Right lobe of liver (tissue), 4 donors: ENCODE measurements at regions not wholly inside any gene's neighbourhood (a gene's known extent, or its start where the extent isn't known, plus 50 kb on each side); places are given as distances from the start of the nearest gene placed in this dataset.

Experiments
- CTCF ChIP-seq, 4 donors: fragments of 200-600 bp in 3 of 4; fragments of 450-650 bp in 1 of 4; IDR thresholded peaks; one replicate each; pipeline versions ENCODE4 v1.5.1 to v1.8.0; 2016 to 2022; ENCODE audit warnings: antibody characterized with exemption in 4 of 4, mild to moderate bottlenecking in 2 of 4
- POLR2A ChIP-seq: fragments of 450-650 bp; IDR thresholded peaks from one replicate; pipeline ENCODE4 v1.6.1; 2017; ENCODE audit warnings: antibody characterized with exemption, mild to moderate bottlenecking
- donor health status: DM: no; HTN: no; CAD: no.
- donor health status: DM: no; HTN: no; CAD: no.
- donor health status: DM: no; HTN: yes; CAD: no.

GRCh38 chr1:47708019-47708535 is 270.2 kb downstream of the FOXD2 start:
- TF ChIP-seq CTCF (IDR thresholded peaks at IDR 0.05) (no peak), POLR2A (no peak)
